ENCODE measurements at regions not wholly inside any gene's neighbourhood (a gene's known extent, or its start where the extent isn't known, plus 50 kb on each side); places are given as distances from the start of the nearest gene placed in this dataset.

DNA sequence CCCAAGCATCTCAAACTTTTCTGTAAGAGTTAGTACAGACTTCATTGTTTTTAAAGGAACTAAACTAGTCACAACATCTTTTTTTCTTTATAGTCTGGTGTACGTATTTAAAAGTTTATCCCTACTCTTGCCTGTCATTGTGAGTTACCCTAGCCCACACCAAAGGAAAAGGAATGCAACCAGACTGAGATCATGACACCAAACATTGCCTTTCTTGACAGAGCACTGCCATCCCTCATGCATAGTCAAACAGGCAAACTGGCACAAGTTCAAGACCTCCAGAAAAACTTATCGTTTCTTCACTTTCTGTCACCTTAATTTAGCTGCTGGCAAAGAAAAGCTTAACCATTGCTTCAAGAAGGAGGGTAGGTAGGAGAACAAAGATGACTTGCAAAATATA lies 448.4 kb upstream of the MANEA start:
- no peak for TF ChIP-seq CTCF (IDR thresholded peaks at IDR 0.05; ENCODE audit: borderline replicate concordance, control extremely low read depth, extremely low read depth, insufficient read depth, missing control alignments)
- in situ Hi-C loops (cut with MboI; ENCODE audit: low sequenced_read_pairs, unreplicated experiment) = no loop called here
- DNase-seq (ENCODE audit: low spot score) = no peak

GRCh38 chr6:95133578-95133977 lies 443.8 kb upstream of the MANEA start:
- in situ Hi-C loops (cut with MboI; ENCODE audit: low sequenced_read_pairs, unreplicated experiment) = no loop called here
- no peak for DNase-seq (ENCODE audit: low spot score)
- no peak for TF ChIP-seq CTCF (IDR thresholded peaks at IDR 0.05; ENCODE audit: borderline replicate concordance, control extremely low read depth, extremely low read depth, insufficient read depth, missing control alignments)

GRCh38 chr6:95135182-95135581 lies 442.2 kb upstream of the MANEA start:
- no peak for DNase-seq (ENCODE audit: low spot score)
- in situ Hi-C loops (cut with MboI; ENCODE audit: low sequenced_read_pairs, unreplicated experiment) = no loop called here
- TF ChIP-seq CTCF (IDR thresholded peaks at IDR 0.05; ENCODE audit: borderline replicate concordance, control extremely low read depth, extremely low read depth, insufficient read depth, missing control alignments) = no peak

- in situ Hi-C loops (cut with MboI; ENCODE audit: low sequenced_read_pairs, unreplicated experiment) = no loop called here
- no peak for DNase-seq (ENCODE audit: low spot score)
- no peak for TF ChIP-seq CTCF (IDR thresholded peaks at IDR 0.05; ENCODE audit: borderline replicate concordance, control extremely low read depth, extremely low read depth, insufficient read depth, missing control alignments)
Measured at GRCh38 chr6:95142101-95142500, 435.2 kb upstream of the MANEA start.

DNA sequence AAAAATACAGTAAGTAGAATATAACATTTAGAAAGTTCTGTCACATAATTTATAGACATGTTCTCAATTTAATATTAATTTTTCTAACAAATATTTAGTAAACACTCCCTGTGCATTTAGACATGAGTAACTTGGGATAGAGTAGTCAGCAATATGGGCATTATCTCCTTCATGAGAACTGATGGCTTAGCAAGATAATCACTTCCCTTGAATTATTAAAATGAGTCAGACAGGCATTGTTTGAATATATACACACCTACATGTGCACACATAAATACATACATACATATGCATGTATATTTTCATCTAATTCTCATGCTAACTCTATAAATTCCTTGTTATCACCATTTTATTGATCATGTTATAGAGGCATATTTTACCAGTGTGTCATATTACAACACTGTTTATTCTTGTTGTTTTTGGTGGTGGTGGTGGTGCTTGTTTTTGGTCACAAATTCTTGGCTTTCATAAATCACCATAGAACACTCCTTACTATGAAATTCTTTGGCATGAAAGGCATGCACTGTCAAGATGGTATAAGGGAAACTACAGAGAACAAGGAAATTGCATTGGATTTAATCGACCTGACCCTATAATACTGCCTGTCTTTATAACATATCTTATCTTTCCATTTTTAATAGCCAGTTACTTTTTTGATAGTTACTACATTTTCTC lies 434.5 kb upstream of the MANEA start:
- no peak for TF ChIP-seq CTCF (IDR thresholded peaks at IDR 0.05; ENCODE audit: borderline replicate concordance, control extremely low read depth, extremely low read depth, insufficient read depth, missing control alignments)

DNA sequence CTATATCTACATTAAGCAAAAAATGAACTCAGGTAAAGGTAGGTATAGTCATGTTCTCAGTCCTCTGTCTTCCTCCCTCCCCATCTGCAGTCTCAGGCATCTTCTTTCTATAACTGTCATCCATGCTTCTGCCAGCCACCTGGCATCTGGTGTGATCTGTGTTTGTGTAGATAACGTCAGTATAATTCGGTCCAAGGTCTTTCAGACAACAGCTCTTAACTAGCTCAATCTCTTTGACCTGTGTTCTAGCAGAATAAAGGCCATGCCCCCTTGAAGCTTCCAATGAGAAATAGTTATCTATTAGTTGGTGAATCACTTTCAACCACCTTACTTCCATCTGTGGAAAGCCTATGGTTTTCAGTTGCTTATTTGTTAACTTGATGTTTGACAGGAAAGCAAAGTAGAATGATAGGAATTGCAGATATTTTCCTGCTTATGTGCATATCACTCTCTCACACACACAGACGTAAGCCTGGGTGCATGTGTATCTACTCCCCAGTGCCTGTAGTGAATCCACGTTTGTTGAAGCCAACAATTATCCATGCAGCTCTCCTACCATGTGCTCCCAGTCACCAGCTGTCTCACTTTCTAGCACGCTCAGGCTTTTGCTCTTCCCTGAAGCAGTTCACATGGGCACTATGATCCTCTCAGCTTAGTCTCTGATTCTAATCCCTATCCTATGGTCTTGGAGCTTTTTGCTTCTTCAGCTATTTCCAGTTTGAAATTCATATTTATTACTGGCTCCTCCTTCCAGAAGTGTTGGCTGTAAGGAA lies 433.7 kb upstream of the MANEA start:
- DNase-seq (ENCODE audit: low spot score) = no peak
- TF ChIP-seq CTCF (IDR thresholded peaks at IDR 0.05; ENCODE audit: borderline replicate concordance, control extremely low read depth, extremely low read depth, insufficient read depth, missing control alignments) = no peak
- in situ Hi-C loops (cut with MboI; ENCODE audit: low sequenced_read_pairs, unreplicated experiment) = no loop called here

More for the DNA sequence above, 434.5 kb upstream of the MANEA start:
- no peak for DNase-seq (ENCODE audit: low spot score)
- in situ Hi-C loops (cut with MboI; ENCODE audit: low sequenced_read_pairs, unreplicated experiment) = no loop called here
